A549 (cell line): ENCODE measurements at regions not wholly inside any gene's neighbourhood (a gene's known extent, or its start where the extent isn't known, plus 50 kb on each side); places are given as distances from the start of the nearest gene placed in this dataset.

Experiments
- BHLHE40 ChIP-seq: IDR thresholded peaks from 2 replicates; pipeline ENCODE4 v1.6.1; 2012; ENCODE audit warnings: low read depth, low read length, inconsistent platforms
- CBX2 ChIP-seq: fragments of 200-600 bp; sonication (generic); IDR thresholded peaks from 2 replicates; pipeline ENCODE4 v1.6.1; 2016; ENCODE audit warnings: low read depth, mild to moderate bottlenecking, borderline replicate concordance
- CHD2 ChIP-seq: fragments of 150-350 bp; IDR thresholded peaks from 2 replicates; pipeline ENCODE4 v1.6.1; 2014; ENCODE audit warnings: low read length; ENCODE audit not compliant: partially characterized antibody
- CTCF ChIP-seq: fragments of >200 bp; sonication (Bioruptor Twin); formaldehyde crosslinking; IDR thresholded peaks from 3 replicates; pipeline ENCODE4 v1.5.1; 2016
- HDAC2 ChIP-seq: fragments of 200-600 bp; sonication (generic); IDR thresholded peaks from 2 replicates; pipeline ENCODE4 v1.6.1; 2016
- NR3C1 ChIP-seq: fragments of >200 bp; sonication (Bioruptor Twin); formaldehyde crosslinking; IDR thresholded peaks from 3 replicates; pipeline ENCODE4 v1.6.1; 2017
- POLR2A ChIP-seq: IDR thresholded peaks from 2 replicates; pipeline ENCODE4 v1.6.1; 2012; ENCODE audit warnings: mild to moderate bottlenecking, low read length
- RARB ChIP-seq: fragments of 250-450 bp; sonication (Bioruptor Pico); IDR thresholded peaks from 2 replicates; pipeline ENCODE4 v1.8.0; 2021; ENCODE audit warnings: mild to moderate bottlenecking, moderate library complexity
- RCOR1 ChIP-seq: fragments of 150-350 bp; IDR thresholded peaks from 2 replicates; pipeline ENCODE4 v1.6.1; 2014; ENCODE audit warnings: antibody characterized with exemption, low read length, low read depth
- SREBF2 ChIP-seq: fragments of 450-650 bp; IDR thresholded peaks from 2 replicates; pipeline ENCODE4 v1.6.1; 2014; ENCODE audit warnings: mild to moderate bottlenecking, moderate library complexity

GRCh38 chr11:121901886-121902285, 214.1 kb downstream of the BLID start:
- TF ChIP-seq NR3C1 (no peak), POLR2A (no peak), HDAC2 (no peak), CTCF (no peak), BHLHE40 (no peak), SREBF2 (no peak), RCOR1 (no peak), CHD2 (no peak), CBX2 (no peak), RARB (CRISPR knock-in tag) (no peak)
